ENCODE measurements at regions not wholly inside any gene's neighbourhood (a gene's known extent, or its start where the extent isn't known, plus 50 kb on each side); places are given as distances from the start of the nearest gene placed in this dataset.

DNA sequence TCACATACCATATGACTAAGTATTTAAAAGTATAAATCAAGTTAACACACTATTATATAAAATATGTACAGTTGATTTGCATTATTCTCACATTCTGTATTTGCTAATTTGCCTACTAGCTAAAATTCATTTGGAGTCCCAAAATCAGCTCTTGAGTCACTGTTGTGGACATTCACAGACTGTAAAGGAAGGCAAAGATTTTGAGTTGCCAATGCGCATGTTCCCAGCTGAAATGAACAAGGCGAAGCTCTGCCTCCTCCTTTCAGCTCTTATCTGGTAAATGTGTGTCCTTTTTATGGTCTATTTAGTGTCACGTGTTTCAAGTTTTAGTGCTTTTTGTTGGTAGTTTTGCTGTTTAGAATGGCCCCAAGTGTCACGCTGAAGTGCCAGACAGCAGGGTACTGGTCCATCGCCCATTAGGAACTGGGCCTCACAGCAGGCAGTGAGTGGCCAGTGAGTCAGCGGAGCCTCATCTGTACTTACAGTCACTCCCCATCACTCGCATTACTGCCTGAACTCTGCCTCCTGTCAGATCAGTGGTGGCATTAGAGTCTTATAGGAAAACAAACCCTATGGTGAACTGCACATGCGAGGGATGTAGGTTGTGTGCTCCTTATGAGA, 87.2 kb upstream of the ADTRP start:
- no peaks in the 10 kb centered on the region for H3K4me1 ChIP-seq (ENCODE audit: control insufficient read depth, insufficient read depth, low read length)

GRCh38 chr6:11858439-11858838, 79.8 kb upstream of the ADTRP start:
- H3K36me3 ChIP-seq (ENCODE audit: control insufficient read depth, insufficient read depth, low read length) = no peaks in the 10 kb centered on the region
- H3K4me3 ChIP-seq (ENCODE audit: low read depth, low read length) = no peak overlapping the region
- no peak overlapping the region for H3K27ac ChIP-seq (ENCODE audit: low read depth, low read length)
- no peak overlapping the region for H3K9ac ChIP-seq (ENCODE audit: low read length)
- no peaks in the 10 kb centered on the region for H3K27me3 ChIP-seq (ENCODE audit: control insufficient read depth, insufficient read depth, low read length)
- H3K4me1 ChIP-seq (ENCODE audit: control insufficient read depth, insufficient read depth, low read length) = no peaks in the 10 kb centered on the region
- no peaks in the 10 kb centered on the region for H3K9me3 ChIP-seq (ENCODE audit: control insufficient read depth, insufficient read depth, low read depth, low read length)

More for the DNA sequence above, 87.2 kb upstream of the ADTRP start:
- H3K27me3 ChIP-seq (ENCODE audit: control insufficient read depth, insufficient read depth, low read length) = no peaks in the 10 kb centered on the region
- H3K27ac ChIP-seq (ENCODE audit: low read depth, low read length) = no peak overlapping the region
- no peaks in the 10 kb centered on the region for H3K36me3 ChIP-seq (ENCODE audit: control insufficient read depth, insufficient read depth, low read length)
- peaks cover 13% of the 10 kb centered on the region for H3K9me3 ChIP-seq (ENCODE audit: control insufficient read depth, insufficient read depth, low read depth, low read length)
- H3K4me3 ChIP-seq (ENCODE audit: low read depth, low read length) = no peak overlapping the region
- no peak overlapping the region for H3K9ac ChIP-seq (ENCODE audit: low read length)

GRCh38 chr6:11855743-11856142, 77.1 kb upstream of the ADTRP start:
- Histone ChIP-seq H3K9me3 (ENCODE audit: control insufficient read depth, insufficient read depth, low read depth, low read length) (no peaks in the 10 kb centered on the region), H3K9ac (ENCODE audit: low read length) (no peak overlapping the region), H3K36me3 (ENCODE audit: control insufficient read depth, insufficient read depth, low read length) (no peaks in the 10 kb centered on the region), H3K4me3 (ENCODE audit: low read depth, low read length) (no peak overlapping the region), H3K27ac (ENCODE audit: low read depth, low read length) (no peak overlapping the region), H3K27me3 (ENCODE audit: control insufficient read depth, insufficient read depth, low read length) (no peaks in the 10 kb centered on the region), H3K4me1 (ENCODE audit: control insufficient read depth, insufficient read depth, low read length) (no peaks in the 10 kb centered on the region)

DNA sequence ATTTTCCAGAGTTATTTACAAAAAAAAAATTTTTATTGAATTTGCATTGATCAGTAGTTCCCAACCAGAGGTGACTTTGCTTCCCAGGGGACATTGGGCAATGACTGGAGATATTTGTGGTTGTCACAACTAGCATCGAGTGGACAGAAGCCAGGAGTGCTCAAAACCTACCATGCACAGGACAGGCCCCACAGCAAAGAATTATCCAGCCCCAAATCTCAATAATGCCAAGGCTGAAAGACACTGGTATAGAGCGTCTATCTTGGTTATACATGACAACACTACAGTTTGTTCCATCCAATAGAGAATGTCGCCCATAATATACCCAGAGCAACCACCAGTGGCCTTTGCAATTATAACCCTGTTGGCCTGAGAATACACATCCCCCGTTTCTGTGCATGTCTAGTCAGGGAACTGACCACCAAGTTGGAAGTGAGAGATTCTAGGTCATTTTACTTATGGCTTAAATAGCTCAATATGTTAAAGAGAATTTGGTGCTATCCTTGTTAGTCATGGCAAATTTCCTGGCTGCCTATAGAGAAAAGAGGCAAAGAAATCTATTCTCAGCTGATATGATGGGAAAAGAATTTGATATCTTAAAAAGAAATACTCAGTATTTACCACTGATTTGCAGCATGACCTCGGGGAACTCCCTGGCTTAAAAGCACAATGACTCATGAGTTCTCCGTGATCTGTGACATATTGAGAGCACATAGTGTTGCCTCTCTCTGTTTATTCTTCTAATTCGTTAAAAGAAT, 76.0 kb upstream of the ADTRP start:
- H3K27me3 ChIP-seq (ENCODE audit: control insufficient read depth, insufficient read depth, low read length) = no peaks in the 10 kb centered on the region
- no peak overlapping the region for H3K9ac ChIP-seq (ENCODE audit: low read length)
- no peaks in the 10 kb centered on the region for H3K9me3 ChIP-seq (ENCODE audit: control insufficient read depth, insufficient read depth, low read depth, low read length)
- no peaks in the 10 kb centered on the region for H3K4me1 ChIP-seq (ENCODE audit: control insufficient read depth, insufficient read depth, low read length)
- H3K4me3 ChIP-seq (ENCODE audit: low read depth, low read length) = no peak overlapping the region
- no peak overlapping the region for H3K27ac ChIP-seq (ENCODE audit: low read depth, low read length)
- no peaks in the 10 kb centered on the region for H3K36me3 ChIP-seq (ENCODE audit: control insufficient read depth, insufficient read depth, low read length)

DNA sequence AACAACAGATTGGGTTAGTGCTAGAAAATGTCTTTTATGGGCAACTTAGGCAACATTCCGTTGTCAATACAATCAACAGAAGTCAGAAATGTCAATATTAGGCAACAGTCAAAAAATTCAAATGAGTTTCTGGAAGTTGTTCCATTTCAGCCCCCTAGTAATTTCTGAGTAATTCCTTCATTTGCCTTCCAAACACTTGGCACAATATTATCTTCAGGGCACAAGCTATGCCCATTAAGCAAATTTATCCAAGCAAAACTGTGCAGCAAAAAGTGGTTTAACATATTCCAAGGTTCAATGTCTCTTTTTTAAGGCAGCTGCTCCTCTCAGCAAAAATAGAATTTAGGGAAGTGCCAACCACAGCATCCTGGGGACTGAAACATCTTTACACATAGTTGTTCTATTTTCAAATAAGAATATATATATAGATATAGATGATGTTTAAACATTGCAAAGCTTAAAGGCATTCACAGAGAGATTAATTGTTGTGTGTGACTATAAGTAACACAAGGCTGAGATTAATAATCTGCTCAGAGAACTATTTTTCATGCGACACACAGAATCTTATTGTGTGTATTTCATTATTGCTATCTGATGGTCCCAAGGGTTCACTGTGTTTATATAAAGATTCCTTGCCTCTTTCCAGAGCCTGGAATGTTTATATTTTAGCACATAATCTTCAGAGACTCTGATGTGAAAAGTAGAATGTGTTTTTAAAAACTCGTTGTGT, 75.2 kb upstream of the ADTRP start:
- Histone ChIP-seq H3K36me3 (ENCODE audit: control insufficient read depth, insufficient read depth, low read length) (no peaks in the 10 kb centered on the region), H3K4me1 (ENCODE audit: control insufficient read depth, insufficient read depth, low read length) (no peaks in the 10 kb centered on the region), H3K27ac (ENCODE audit: low read depth, low read length) (no peak overlapping the region), H3K4me3 (ENCODE audit: low read depth, low read length) (no peak overlapping the region), H3K9me3 (ENCODE audit: control insufficient read depth, insufficient read depth, low read depth, low read length) (no peaks in the 10 kb centered on the region), H3K27me3 (ENCODE audit: control insufficient read depth, insufficient read depth, low read length) (no peaks in the 10 kb centered on the region), H3K9ac (ENCODE audit: low read length) (no peak overlapping the region)

GRCh38 chr6:11852061-11852651, 73.6 kb upstream of the ADTRP start:
- Histone ChIP-seq H3K4me3 (ENCODE audit: low read depth, low read length) (no peak overlapping the region), H3K27ac (ENCODE audit: low read depth, low read length) (no peak overlapping the region), H3K27me3 (ENCODE audit: control insufficient read depth, insufficient read depth, low read length) (no peaks in the 10 kb centered on the region), H3K4me1 (ENCODE audit: control insufficient read depth, insufficient read depth, low read length) (no peaks in the 10 kb centered on the region), H3K9me3 (ENCODE audit: control insufficient read depth, insufficient read depth, low read depth, low read length) (no peaks in the 10 kb centered on the region), H3K9ac (ENCODE audit: low read length) (no peak overlapping the region), H3K36me3 (ENCODE audit: control insufficient read depth, insufficient read depth, low read length) (no peaks in the 10 kb centered on the region)

DNA sequence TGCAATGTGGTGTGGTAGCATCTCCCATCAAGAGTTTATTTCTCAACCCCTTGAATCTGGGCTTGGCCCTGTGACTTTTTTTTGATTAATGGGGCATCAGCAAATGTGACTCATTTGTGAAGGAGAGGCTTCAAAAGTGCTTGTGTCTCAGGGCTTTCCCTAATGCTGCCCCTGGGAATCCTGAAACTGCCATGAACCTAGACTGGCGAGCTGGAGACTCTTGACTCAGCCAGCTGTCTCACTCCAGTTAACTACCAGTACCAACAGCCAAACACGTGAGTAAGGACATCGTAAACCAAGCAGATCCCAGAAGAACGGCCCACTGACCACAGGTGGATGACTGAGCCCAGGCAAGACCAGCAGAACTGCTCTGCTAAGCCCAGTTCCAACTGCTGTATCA, 72.8 kb upstream of the ADTRP start:
- Histone ChIP-seq H3K9me3 (ENCODE audit: control insufficient read depth, insufficient read depth, low read depth, low read length) (no peaks in the 10 kb centered on the region), H3K9ac (ENCODE audit: low read length) (no peak overlapping the region), H3K27ac (ENCODE audit: low read depth, low read length) (no peak overlapping the region), H3K4me1 (ENCODE audit: control insufficient read depth, insufficient read depth, low read length) (no peaks in the 10 kb centered on the region), H3K27me3 (ENCODE audit: control insufficient read depth, insufficient read depth, low read length) (no peaks in the 10 kb centered on the region), H3K4me3 (ENCODE audit: low read depth, low read length) (no peak overlapping the region), H3K36me3 (ENCODE audit: control insufficient read depth, insufficient read depth, low read length) (no peaks in the 10 kb centered on the region)

DNA sequence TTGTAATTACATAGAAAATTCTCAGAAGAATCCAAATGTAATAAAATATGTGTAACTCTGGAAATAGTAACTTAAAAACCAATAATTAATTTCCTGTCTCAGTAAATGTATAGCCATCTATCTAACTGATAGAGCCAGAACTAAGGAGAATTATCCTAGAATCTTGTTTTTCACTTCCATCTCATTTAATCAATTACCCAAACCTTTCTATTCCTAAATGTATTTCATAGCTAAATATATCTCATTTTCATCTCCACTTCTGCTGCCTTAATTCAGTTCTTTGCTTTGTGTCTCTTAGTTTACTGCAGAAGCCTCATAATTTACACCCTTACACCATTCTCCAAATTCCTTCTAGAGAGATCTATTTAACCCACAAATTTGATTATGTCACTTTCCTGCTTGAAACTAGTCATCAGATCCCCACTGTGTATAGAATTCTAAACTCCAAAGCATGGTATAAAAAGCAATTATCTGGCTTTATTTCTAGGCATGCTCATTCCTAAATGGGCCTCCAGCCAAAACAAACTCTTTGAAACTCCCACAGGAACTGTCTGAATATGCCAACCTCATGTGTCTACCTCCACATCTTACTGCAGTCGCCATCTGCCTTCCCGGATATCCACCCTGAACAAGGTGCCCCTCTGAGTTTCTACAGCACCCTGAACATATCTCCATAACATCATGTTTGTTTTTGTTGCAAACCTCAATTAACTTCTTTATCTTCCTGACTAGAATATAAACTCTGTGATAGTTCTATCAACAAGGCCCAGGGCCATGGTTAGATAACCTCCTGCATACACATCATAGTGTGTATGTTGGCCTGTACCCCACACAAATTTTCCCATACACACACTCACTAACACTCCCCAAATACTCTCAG, 70.5 kb upstream of the ADTRP start:
- Histone ChIP-seq H3K27me3 (ENCODE audit: control insufficient read depth, insufficient read depth, low read length) (no peaks in the 10 kb centered on the region), H3K9ac (ENCODE audit: low read length) (no peak overlapping the region), H3K27ac (ENCODE audit: low read depth, low read length) (no peak overlapping the region), H3K36me3 (ENCODE audit: control insufficient read depth, insufficient read depth, low read length) (no peaks in the 10 kb centered on the region), H3K4me3 (ENCODE audit: low read depth, low read length) (no peak overlapping the region), H3K4me1 (ENCODE audit: control insufficient read depth, insufficient read depth, low read length) (no peaks in the 10 kb centered on the region), H3K9me3 (ENCODE audit: control insufficient read depth, insufficient read depth, low read depth, low read length) (no peaks in the 10 kb centered on the region)

GRCh38 chr6:11848346-11848651, 69.7 kb upstream of the ADTRP start:
- H3K9me3 ChIP-seq (ENCODE audit: control insufficient read depth, insufficient read depth, low read depth, low read length) = no peaks in the 10 kb centered on the region
- H3K27me3 ChIP-seq (ENCODE audit: control insufficient read depth, insufficient read depth, low read length) = no peaks in the 10 kb centered on the region
- H3K36me3 ChIP-seq (ENCODE audit: control insufficient read depth, insufficient read depth, low read length) = no peaks in the 10 kb centered on the region
- H3K4me1 ChIP-seq (ENCODE audit: control insufficient read depth, insufficient read depth, low read length) = no peaks in the 10 kb centered on the region
- H3K4me3 ChIP-seq (ENCODE audit: low read depth, low read length) = no peak overlapping the region
- H3K9ac ChIP-seq (ENCODE audit: low read length) = no peak overlapping the region
- H3K27ac ChIP-seq (ENCODE audit: low read depth, low read length) = no peak overlapping the region

GRCh38 chr6:11847515-11848345, 69.1 kb upstream of the ADTRP start:
- H3K4me1 ChIP-seq (ENCODE audit: control insufficient read depth, insufficient read depth, low read length) = no peaks in the 10 kb centered on the region
- H3K9me3 ChIP-seq (ENCODE audit: control insufficient read depth, insufficient read depth, low read depth, low read length) = no peaks in the 10 kb centered on the region
- no peaks in the 10 kb centered on the region for H3K27me3 ChIP-seq (ENCODE audit: control insufficient read depth, insufficient read depth, low read length)
- H3K36me3 ChIP-seq (ENCODE audit: control insufficient read depth, insufficient read depth, low read length) = no peaks in the 10 kb centered on the region
- no peak overlapping the region for H3K4me3 ChIP-seq (ENCODE audit: low read depth, low read length)
- no peak overlapping the region for H3K9ac ChIP-seq (ENCODE audit: low read length)
- no peak overlapping the region for H3K27ac ChIP-seq (ENCODE audit: low read depth, low read length)
